ENCODE measurements at regions not wholly inside any gene's neighbourhood (a gene's known extent, or its start where the extent isn't known, plus 50 kb on each side); places are given as distances from the start of the nearest gene placed in this dataset.

DNA sequence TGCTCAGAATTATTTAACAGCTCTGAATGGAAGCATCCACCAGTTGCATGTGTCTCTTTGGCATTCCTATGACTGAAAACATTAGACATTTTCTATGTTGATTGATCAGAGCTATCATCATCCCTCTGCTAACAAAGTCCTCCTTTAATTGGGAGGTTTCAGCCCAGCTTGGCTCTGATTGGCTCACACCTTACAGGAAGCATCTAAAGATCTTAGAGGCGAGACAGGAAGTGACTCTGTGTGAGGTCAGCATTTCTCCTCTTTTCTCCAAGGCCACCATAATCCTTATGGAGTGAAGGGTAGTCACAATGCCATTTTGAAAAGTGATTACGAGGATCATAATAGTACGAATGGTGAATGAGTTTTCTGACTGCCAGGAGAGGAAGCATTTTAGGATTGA is 260.8 kb downstream of the MIAT start:
- POLR2A ChIA-PET (ENCODE audit: partially characterized antibody), result no interaction called here
- no peaks in the 10 kb centered on the region for H3K79me2 ChIP-seq (ENCODE audit: control insufficient read depth in 1 of 2, insufficient read depth in 2 of 2, low read length in 2 of 2)
- no peak overlapping the region for H2AFZ ChIP-seq (ENCODE audit: low read length)
- no peak overlapping the region for H4K5ac ChIP-seq (ENCODE audit: insufficient read length, low read depth, low read length)
- FAIRE-seq (no peak), DNase-seq (ENCODE audit: low read depth in 1 of 2, low spot score in 2 of 2) (no peak)
- H2BK15ac ChIP-seq (ENCODE audit: low read length), result no peak overlapping the region
- no peak overlapping the region for H2BK120ac ChIP-seq (replicated peaks; ENCODE audit: low read depth, low read length)
- peaks cover 0 to 7% (median 1%) of the 10 kb centered on the region in 4 experiments; a peak in 4 of 7 replicates for H3K4me1 ChIP-seq (replicated peaks in 1 of 4; ENCODE audit: control insufficient read depth in 3 of 4, insufficient read depth in 4 of 4, low read length in 3 of 4)
- WGBS, 2 experiments (ENCODE audit: extremely low coverage in 1 of 2, insufficient coverage in 1 of 2, insufficient read length in 1 of 2, insufficient replicate concordance in 2 of 2, low coverage in 1 of 2, low lambda C conversion rate in 2 of 2, missing lambda C conversion rate in 1 of 2), result 87% methylated on average over 3 of the region's 3 CpGs; no CpG with 5 or more reads in 1 of the 2 experiments
- no peak overlapping the region for H3K23ac ChIP-seq (ENCODE audit: insufficient read length)
- no peak overlapping the region for H4K91ac ChIP-seq (replicated peaks; ENCODE audit: insufficient read length, low read length)
- H3K9me3 ChIP-seq (ENCODE audit: insufficient read depth in 2 of 2, low read depth in 1 of 2, low read length in 1 of 2), result no peaks in the 10 kb centered on the region
- no peak overlapping the region for H3K9ac ChIP-seq (replicated peaks in 1 of 4; ENCODE audit: extremely low read depth in 1 of 4, low read depth in 3 of 4, low read length in 3 of 4)
- H2AK5ac ChIP-seq (ENCODE audit: low read depth, low read length), result no peak overlapping the region
- no peaks in the 10 kb centered on the region for H3K36me3 ChIP-seq (ENCODE audit: control insufficient read depth in 2 of 4, insufficient read depth in 4 of 4, low read length in 3 of 4)
- H3K27ac ChIP-seq (ENCODE audit: low read depth, low read length), result no peak overlapping the region
- no peak overlapping the region for H3K4ac ChIP-seq (replicated peaks; ENCODE audit: insufficient read length, low read depth, low read length)
- H2BK20ac ChIP-seq (ENCODE audit: low read length), result no peak overlapping the region
- H2BK5ac ChIP-seq (ENCODE audit: low read depth, low read length), result no peak overlapping the region
- H4K8ac ChIP-seq (ENCODE audit: extremely low read depth, insufficient read depth, low read length), result no peak overlapping the region
- no peaks in the 10 kb centered on the region for H3K23me2 ChIP-seq (ENCODE audit: low read depth, low read length)
- H3K14ac ChIP-seq (ENCODE audit: insufficient read length), result no peak overlapping the region
- no peaks in the 10 kb centered on the region for H3K27me3 ChIP-seq (replicated peaks in 1 of 4; ENCODE audit: control insufficient read depth in 3 of 4, extremely low read depth in 1 of 4, insufficient read depth in 3 of 4, low read length in 3 of 4)
- no peak overlapping the region for H3K56ac ChIP-seq (replicated peaks; ENCODE audit: insufficient read length, low read depth, low read length)
- H4K20me1 ChIP-seq (replicated peaks in 1 of 2; ENCODE audit: control insufficient read depth in 1 of 2, insufficient read depth in 2 of 2, low read length in 2 of 2), result no peaks in the 10 kb centered on the region
- CTCF ChIA-PET (ENCODE audit: partially characterized antibody), result interaction anchor here (1.1 to 1.9 kb wide), 2 partner anchors 11 to 84 kb away, joined by 3 to 5 read pairs; no protein-coding TSS in a partner anchor
- no peak overlapping the region for H3K18ac ChIP-seq (ENCODE audit: extremely low read depth, low read length)
- no peaks in the 10 kb centered on the region for H3K79me1 ChIP-seq (ENCODE audit: low read depth, low read length)
- H3K4me2 ChIP-seq (ENCODE audit: insufficient read depth in 1 of 2, low read depth in 2 of 2, low read length in 2 of 2), result no peak overlapping the region
- H2BK12ac ChIP-seq (ENCODE audit: low read depth, low read length), result no peak overlapping the region
- H3K4me3 ChIP-seq (ENCODE audit: extremely low read depth in 1 of 4, insufficient read depth in 2 of 4, low read depth in 3 of 4, low read length in 4 of 4), result no peak overlapping the region
- TF ChIP-seq CREB1 (IDR thresholded peaks at IDR 0.05) (no peak), SIRT6 (IDR thresholded peaks at IDR 0.05; ENCODE audit: low read length) (no peak), JUND (IDR thresholded peaks at IDR 0.05; ENCODE audit: low read length) (no peak), POLR2A (IDR thresholded peaks at IDR 0.05; ENCODE audit: control extremely low read depth in 1 of 2, low read depth in 2 of 2, low read length in 2 of 2) (no peak), HDAC2 (IDR thresholded peaks at IDR 0.05; ENCODE audit: borderline replicate concordance in 1 of 2, low read depth in 2 of 2, low read length in 2 of 2) (no peak), KDM1A (IDR thresholded peaks at IDR 0.05; ENCODE audit: borderline replicate concordance, low read length) (no peak), RXRA (IDR thresholded peaks at IDR 0.05; ENCODE audit: insufficient read depth, low read depth, low read length) (no peak), CEBPB (IDR thresholded peaks at IDR 0.05; ENCODE audit: low read depth, low read length) (no peak), EZH2 (IDR thresholded peaks at IDR 0.05; ENCODE audit: low read depth, low read length, severe bottlenecking) (no peak), RBBP5 (IDR thresholded peaks at IDR 0.05; ENCODE audit: borderline replicate concordance, low read depth, low read length) (no peak), BRCA1 (IDR thresholded peaks at IDR 0.05; ENCODE audit: low read depth, low read length) (no peak), CHD2 (IDR thresholded peaks at IDR 0.05; ENCODE audit: low read length) (no peak)
- TF ChIP-seq, protein P1, sequence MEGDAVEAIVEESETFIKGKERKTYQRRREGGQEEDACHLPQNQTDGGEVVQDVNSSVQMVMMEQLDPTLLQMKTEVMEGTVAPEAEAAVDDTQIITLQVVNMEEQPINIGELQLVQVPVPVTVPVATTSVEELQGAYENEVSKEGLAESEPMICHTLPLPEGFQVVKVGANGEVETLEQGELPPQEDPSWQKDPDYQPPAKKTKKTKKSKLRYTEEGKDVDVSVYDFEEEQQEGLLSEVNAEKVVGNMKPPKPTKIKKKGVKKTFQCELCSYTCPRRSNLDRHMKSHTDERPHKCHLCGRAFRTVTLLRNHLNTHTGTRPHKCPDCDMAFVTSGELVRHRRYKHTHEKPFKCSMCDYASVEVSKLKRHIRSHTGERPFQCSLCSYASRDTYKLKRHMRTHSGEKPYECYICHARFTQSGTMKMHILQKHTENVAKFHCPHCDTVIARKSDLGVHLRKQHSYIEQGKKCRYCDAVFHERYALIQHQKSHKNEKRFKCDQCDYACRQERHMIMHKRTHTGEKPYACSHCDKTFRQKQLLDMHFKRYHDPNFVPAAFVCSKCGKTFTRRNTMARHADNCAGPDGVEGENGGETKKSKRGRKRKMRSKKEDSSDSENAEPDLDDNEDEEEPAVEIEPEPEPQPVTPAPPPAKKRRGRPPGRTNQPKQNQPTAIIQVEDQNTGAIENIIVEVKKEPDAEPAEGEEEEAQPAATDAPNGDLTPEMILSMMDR (IDR thresholded peaks at IDR 0.05; ENCODE audit: control extremely low read depth in 1 of 3, insufficient read depth in 1 of 3, low read depth in 1 of 3, low read length in 3 of 3), result no peak

Measured in H1 (cell line).